SK-N-SH (cell line): ENCODE measurements at regions not wholly inside any gene's neighbourhood (a gene's known extent, or its start where the extent isn't known, plus 50 kb on each side); places are given as distances from the start of the nearest gene placed in this dataset.

Experiments used
- EZH2phosphoT487 ChIP-seq: fragments of 200-600 bp; sonication (generic); IDR thresholded peaks from 2 replicates; pipeline ENCODE4 v1.6.1; 2017; ENCODE audit warnings: low read depth, mixed run types, mild to moderate bottlenecking, antibody characterized with exemption, moderate library complexity, borderline replicate concordance
- FOXM1 ChIP-seq: IDR thresholded peaks from 2 replicates; pipeline ENCODE4 v1.4.0; 2012; ENCODE audit warnings: low read depth, mild to moderate bottlenecking
- GABPA ChIP-seq: IDR thresholded peaks from 2 replicates; pipeline ENCODE4 v1.4.0; 2012; ENCODE audit warnings: low read depth, mild to moderate bottlenecking
- JUND ChIP-seq: IDR thresholded peaks from 2 replicates; pipeline ENCODE4 v1.4.0; 2012
- RXRA ChIP-seq: IDR thresholded peaks from 2 replicates; pipeline ENCODE4 v1.4.0; 2012; ENCODE audit warnings: low read depth, mild to moderate bottlenecking, borderline replicate concordance
- TAF1 ChIP-seq: IDR thresholded peaks from 2 replicates; pipeline ENCODE4 v1.6.1; 2012; ENCODE audit warnings: low read depth, mild to moderate bottlenecking, low read length, moderate library complexity, borderline replicate concordance
- TEAD4 ChIP-seq: IDR thresholded peaks from 2 replicates; pipeline ENCODE4 v1.4.0; 2012; ENCODE audit warnings: mild to moderate bottlenecking, borderline replicate concordance; ENCODE audit not compliant: insufficient read depth
- TF ChIP-seq, protein P1 (sequence below): fragments of 200-600 bp; sonication (generic); IDR thresholded peaks from 2 replicates; pipeline ENCODE4 v1.6.1; 2017; ENCODE audit warnings: antibody characterized with exemption, mild to moderate bottlenecking, moderate library complexity

DNA sequence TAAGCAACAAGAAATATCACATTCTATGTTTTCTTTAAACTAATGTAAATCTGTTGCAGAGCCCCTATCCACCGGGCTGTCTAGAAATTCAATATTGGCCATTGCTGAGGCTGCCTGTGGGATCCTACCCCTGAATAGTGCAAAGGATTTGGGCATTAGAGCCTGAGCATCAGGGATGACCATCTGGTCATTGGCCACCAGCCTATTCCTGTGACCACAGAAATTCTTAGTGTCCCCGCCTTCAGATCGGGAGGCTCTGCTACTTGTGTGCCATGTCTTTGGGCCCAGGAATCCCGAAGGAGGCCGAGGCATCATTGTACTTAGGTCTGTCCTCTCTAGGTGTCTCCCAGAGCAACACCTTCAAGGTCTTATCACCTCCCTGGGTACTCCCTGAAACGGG is 73.8 kb downstream of the HRH4 start:
- TF ChIP-seq GABPA, result no peak
- TF ChIP-seq, protein P1, sequence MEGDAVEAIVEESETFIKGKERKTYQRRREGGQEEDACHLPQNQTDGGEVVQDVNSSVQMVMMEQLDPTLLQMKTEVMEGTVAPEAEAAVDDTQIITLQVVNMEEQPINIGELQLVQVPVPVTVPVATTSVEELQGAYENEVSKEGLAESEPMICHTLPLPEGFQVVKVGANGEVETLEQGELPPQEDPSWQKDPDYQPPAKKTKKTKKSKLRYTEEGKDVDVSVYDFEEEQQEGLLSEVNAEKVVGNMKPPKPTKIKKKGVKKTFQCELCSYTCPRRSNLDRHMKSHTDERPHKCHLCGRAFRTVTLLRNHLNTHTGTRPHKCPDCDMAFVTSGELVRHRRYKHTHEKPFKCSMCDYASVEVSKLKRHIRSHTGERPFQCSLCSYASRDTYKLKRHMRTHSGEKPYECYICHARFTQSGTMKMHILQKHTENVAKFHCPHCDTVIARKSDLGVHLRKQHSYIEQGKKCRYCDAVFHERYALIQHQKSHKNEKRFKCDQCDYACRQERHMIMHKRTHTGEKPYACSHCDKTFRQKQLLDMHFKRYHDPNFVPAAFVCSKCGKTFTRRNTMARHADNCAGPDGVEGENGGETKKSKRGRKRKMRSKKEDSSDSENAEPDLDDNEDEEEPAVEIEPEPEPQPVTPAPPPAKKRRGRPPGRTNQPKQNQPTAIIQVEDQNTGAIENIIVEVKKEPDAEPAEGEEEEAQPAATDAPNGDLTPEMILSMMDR, result no peak
- no peak for TF ChIP-seq EZH2phosphoT487
- no peak for TF ChIP-seq FOXM1
- no peak for TF ChIP-seq TEAD4
- no peak for TF ChIP-seq JUND
- TF ChIP-seq TAF1, result no peak
- TF ChIP-seq RXRA, result no peak
